Myocyte (in vitro differentiated cells): ENCODE measurements at regions not wholly inside any gene's neighbourhood (a gene's known extent, or its start where the extent isn't known, plus 50 kb on each side); places are given as distances from the start of the nearest gene placed in this dataset.

Source experiments
- DNase-seq: peaks from one replicate; pipeline ENCODE4 v3.0.0-alpha.2; 2012; ENCODE audit warnings: low read depth

DNA sequence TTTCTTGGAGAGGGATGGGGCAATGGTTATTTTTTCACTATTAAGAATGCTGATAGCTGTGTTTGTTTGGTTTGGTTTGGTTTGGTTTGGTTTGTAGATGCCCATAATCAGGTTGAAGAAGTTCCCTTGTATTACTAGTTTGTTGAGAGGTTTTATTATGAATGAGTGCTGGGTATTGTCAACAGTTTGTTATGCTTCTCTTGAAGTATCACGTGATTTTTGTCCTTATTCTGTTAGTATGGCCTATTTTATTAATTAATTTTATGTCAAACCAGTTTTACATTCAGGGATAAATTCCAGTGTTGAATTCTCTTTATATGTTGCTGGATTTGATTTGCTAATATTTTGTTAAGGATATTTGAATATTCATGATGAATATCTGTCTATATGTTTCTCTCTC, 449.8 kb upstream of the NWD2 start:
- no peak for DNase-seq

DNA sequence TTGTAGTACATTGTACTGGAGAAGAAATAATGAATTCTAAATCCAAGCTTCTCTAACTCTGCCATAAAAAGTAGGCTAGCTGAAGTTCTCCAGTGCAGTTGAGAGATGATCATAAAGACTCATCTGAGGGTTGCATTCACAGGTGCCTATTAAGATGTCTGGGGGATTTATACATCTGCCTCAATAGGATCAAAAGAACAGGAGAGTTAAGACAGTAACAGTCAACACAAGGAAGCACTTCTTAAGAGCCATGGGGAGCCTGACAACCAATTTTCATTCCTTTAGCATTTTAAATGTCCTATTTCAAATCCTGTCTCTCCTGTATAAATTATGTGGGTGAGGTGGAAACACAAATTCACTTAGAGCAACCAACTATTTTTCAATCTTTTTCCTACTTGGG, 432.4 kb upstream of the NWD2 start:
- no peak for DNase-seq

GRCh38 chr4:36815536-36815935, 429.0 kb upstream of the NWD2 start:
- DNase-seq, result no peak

- no peak for DNase-seq
Measured at GRCh38 chr4:36823199-36823967, 421.2 kb upstream of the NWD2 start.

GRCh38 chr4:36824682-36825081, 419.9 kb upstream of the NWD2 start:
- no peak for DNase-seq

- DNase-seq, result no peak
Measured at GRCh38 chr4:36835246-36835645, 409.3 kb upstream of the NWD2 start.

DNA sequence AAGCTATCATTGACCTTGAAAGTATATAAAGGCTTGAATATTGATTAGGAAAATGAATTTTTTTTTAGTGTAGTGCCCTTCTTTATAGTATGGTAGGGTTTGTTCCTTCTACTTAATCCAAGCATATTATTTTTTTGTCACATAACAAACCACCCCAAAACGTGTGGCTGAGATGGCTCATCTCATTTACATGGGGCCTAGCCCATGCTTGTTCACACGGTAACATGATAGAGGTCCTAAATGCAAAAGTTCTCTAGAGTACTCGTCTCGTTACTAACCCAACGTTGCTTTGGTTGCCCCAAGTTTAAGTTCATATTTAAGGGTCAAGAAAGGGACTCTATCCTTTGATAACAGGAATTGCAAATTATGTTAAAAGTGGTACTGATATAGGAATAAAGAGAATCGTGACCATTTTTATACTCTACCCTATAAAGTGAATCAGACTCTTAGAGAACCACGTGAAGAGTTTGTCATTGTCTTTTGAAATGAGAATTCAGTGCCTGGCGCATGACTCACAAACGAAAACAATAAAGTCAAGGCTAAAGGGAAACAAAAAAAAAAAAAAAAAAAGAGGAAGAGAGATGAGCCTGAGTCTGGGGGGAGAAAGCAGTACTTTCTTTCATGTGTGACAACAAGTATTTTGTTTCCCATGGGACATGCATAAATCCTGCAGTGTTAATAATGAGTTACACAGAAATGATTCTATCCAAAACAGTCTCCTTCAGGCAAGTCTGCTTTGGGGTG, 402.8 kb upstream of the NWD2 start:
- no peak for DNase-seq

DNA sequence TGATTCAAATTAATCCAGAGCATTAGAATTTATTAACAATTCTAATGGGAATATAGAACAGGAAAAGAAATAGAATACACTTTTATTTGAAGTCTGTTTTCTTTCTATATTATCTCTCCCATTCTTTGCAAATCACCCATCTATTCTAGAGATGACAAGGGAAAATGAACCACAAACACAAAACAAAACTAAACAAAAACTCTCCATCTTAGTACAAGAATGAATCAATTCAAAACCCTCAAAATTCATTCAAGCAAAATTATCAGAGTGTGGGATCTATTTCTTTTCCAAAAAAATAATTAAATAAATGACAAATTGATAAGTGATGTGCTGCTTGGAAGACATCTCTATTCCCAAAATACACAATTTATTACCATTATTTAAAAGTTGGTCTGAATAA, 400.1 kb upstream of the NWD2 start:
- no peak for DNase-seq

- no peak for DNase-seq
Measured at GRCh38 chr4:36852856-36853255, 391.7 kb upstream of the NWD2 start.

DNA sequence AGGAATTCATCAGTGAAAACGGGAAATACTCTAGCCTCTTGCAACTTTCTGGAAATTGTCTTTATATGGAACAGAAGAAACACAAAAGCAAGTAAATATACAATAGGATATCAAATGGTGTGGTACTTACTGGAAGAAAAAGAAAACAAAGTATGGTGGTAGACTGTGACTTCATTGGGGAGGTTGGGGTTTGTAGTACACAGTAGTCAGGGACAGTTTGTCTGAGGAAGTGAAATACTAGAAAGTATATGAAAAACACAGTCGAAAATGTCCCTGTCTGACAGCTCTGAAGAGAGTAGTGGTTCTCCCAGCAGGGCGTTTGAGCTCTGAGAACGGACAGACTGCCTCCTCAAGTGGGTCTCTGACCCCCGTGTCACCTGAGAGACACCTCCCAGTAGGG, 390.0 kb upstream of the NWD2 start:
- DNase-seq, result no peak

DNA sequence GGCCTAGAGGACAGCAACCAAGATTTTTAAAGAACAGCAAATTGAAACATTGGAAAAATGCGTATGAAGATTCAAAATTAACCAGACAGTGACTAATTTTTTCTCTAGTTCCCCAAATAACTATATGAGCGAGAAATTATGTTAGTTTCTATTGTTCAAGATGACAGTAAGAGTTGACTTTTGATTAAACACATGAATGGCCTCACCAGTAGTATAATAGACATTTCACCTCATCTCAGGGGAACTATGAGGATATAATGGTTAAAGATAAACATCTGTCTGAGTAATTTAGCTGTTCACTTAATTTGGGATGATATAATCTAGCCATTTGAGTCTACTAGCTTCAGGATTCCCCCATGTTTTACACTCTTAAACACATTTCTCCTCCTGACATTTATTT, 380.9 kb upstream of the NWD2 start:
- DNase-seq, result no peak

DNA sequence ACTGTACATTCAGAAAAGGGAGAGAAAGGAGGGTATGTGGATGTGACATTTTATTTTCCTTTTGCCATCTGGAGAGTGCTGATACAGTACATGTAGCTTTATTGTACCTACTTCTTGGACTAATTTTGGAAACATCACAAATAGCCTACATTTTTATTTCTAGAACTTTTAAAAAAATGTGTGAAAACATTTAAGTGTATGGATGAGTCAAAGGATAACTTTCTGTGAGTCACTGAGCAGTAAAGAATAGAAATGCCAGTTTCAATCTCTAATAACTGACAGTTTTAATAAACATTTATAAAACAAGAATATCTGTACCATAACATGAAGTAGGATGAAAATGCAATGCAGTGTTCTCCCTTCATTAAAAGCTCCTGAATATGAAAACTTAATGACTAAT, 374.4 kb upstream of the NWD2 start:
- no peak for DNase-seq

- DNase-seq, result no peak
Measured at GRCh38 chr4:36872679-36873078, 371.9 kb upstream of the NWD2 start.

DNA sequence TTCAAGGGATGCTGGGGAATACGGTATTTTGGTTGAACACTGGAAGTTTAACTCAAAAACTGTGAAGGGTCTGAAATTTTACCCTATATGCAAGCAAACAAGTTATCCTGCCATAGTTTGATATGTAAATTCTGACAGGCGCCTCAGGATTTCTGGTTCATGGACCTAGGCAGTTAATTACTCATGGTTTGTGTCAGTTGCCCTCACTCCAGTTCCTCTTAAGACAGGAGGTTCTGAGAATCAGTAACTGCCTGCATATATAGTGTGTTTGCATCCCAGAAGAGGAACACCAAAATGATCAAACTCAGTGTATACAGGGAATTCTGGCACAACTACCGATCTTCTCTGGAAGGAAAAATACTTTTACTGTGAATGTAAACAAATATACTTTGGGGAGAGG, 360.4 kb upstream of the NWD2 start:
- no peak for DNase-seq

GRCh38 chr4:36891971-36892370, 352.6 kb upstream of the NWD2 start:
- no peak for DNase-seq

- DNase-seq, result no peak
Measured at GRCh38 chr4:36900446-36900987, 344.0 kb upstream of the NWD2 start.

GRCh38 chr4:36904823-36905222, 339.7 kb upstream of the NWD2 start:
- no peak for DNase-seq

- no peak for DNase-seq
Measured at GRCh38 chr4:36914106-36914505, 330.4 kb upstream of the NWD2 start.

DNA sequence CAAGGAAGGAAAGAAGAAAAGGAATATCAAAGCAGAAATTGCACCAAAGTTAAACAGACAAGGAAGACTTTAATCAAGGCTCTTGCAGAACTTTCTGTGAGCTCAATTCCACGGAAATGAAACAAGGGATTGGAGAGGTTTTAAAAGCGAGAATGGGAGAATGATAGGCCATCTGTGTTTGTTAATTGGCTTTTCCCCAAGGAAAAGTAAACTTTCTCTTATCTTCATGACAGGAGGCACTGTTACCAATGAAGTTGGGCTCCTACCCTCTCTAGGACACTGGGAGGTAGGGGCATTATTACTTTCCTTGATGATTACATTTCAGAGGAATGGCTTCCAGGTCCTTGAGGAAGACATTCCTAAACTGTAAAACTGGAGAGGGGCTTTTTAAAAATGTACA, 328.8 kb upstream of the NWD2 start:
- DNase-seq, result no peak

DNA sequence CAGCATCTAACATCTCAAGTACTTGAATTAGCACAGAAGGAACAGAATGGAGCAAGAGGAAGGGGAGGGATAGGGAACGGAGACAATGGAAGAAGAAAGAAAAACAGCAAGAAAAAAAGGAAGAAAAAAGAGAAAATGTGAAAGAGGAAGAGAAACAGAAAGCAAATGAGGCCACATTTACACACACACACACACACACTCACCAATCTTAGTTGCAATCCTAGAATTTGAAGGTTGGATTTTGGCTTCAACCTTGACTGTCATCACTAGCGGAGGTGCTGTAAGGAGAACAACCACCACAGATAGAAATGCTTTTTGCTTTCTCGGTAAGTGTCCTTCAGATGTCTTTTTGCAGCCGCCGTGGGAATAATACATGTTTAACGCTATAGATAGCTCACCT, 327.1 kb upstream of the NWD2 start:
- DNase-seq, result no peak

- no peak for DNase-seq
Measured at GRCh38 chr4:36919721-36920120, 324.8 kb upstream of the NWD2 start.

DNA sequence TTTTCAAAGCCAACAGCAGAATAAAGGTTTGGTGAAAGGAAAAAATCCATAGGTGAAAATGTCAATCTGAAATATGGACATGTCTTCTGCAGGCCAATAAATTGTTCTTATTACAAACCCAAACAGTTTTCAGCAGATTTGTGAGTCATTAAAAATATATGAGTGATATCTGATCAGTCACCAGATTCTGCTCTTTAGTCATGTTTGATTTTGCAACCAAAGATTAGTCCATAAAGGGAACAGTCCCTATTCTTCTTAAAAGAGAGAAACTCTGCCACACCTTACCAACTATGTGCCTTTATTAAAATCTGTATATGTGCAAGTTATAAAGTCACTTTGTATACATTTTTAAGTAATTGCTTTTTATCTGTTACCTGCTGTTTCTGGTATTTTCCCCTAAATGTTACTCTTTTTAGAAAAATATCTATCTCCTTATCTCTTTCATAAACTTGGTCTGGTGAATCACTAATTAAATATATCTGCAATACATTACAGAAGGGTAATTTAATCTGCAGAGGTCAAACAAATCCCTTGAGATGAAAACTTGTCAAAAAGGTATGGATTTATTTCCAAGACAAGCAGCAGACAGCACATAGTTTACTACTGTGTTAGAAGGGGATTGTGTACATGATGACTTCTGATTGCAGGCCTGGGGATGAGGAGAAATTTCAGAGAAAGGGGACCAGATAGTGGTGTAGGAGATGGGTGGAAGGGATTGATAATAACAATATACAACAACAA, 322.9 kb upstream of the NWD2 start:
- DNase-seq, result no peak
